ENCODE measurements at regions not wholly inside any gene's neighbourhood (a gene's known extent, or its start where the extent isn't known, plus 50 kb on each side); places are given as distances from the start of the nearest gene placed in this dataset.

- DNase-seq (ENCODE audit: low spot score): no peak
Measured at GRCh38 chr6:115720900-115721299, 339.8 kb downstream of the FRK start.

DNA sequence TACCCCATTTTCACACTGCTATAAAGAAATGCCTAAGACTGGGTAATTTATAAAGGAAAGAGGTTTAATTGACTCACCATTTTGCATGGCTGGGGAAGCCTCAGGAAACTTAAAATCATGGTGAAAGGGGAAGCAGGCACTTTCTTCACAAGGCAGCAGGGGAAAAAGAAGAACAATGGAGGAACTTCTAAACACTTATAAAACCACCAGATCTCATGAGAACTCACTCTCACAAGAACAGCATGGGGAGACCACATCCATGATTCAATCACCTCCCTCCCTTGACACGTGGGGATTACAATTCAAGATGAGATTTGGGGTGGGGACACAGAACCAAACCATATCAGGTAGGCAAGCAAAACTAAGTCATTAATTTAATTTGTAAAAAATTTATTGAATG, 343.2 kb downstream of the FRK start:
- DNase-seq (ENCODE audit: low spot score): no peak

GRCh38 chr6:115717062-115717461, 343.6 kb downstream of the FRK start:
- no peak for DNase-seq (ENCODE audit: low spot score)

- DNase-seq (ENCODE audit: low spot score): peak; percentile 8
Measured at GRCh38 chr6:115712291-115712961, 348.3 kb downstream of the FRK start.

- no peak for DNase-seq (ENCODE audit: low spot score)
Measured at GRCh38 chr6:115708850-115709249, 351.8 kb downstream of the FRK start.

GRCh38 chr6:115706981-115707380, 353.7 kb downstream of the FRK start:
- DNase-seq (ENCODE audit: low spot score): no peak

GRCh38 chr6:115706324-115706723, 354.4 kb downstream of the FRK start:
- no peak for DNase-seq (ENCODE audit: low spot score)

- no peak for DNase-seq (ENCODE audit: low spot score)
Measured at GRCh38 chr6:115704028-115704427, 356.7 kb downstream of the FRK start.

- no peak for DNase-seq (ENCODE audit: low spot score)
Measured at GRCh38 chr6:115691433-115691832, 369.3 kb downstream of the FRK start.

- DNase-seq (ENCODE audit: low spot score): no peak
Measured at GRCh38 chr6:115690854-115691253, 369.8 kb downstream of the FRK start.

DNA sequence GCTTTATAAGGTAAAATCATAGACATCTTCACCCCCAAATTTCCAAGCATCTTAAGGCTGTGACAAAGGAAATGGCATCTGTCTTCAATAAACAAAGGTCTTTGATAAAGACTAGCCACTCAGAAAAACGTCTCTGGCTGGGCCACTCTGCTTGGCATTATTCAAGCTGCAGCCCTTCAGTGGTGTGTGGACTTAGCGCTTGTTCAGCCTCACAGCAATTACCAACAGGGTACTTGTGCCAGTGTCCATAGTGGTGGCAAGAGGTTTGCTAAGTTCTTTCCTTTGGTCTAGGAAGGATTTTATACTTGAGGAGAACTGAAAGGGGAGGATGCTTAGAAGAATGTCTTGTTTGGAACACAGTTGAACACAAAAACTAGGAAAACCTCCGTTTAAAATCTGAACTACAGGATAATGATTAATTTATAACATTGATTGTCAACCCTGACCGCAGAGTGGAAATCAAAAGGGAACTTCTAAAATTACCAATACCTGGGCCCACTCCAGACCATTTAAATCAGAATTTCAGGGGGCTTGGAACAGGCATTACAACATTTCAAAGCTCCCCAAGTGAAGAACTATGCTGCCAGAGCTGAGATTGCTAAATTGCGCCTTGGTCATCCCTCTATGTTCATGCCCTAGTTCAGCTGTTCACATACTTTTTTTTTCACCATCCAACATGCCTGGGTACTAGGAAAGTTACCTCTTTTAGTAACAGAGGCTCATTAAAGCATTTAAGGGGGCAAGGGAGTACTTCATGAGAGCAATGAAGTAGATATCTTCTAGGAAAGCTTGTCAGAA, 378.5 kb downstream of the FRK start:
- no peak for DNase-seq (ENCODE audit: low spot score)

- no peak for DNase-seq (ENCODE audit: low spot score)
Measured at GRCh38 chr6:115680621-115681020, 380.1 kb downstream of the FRK start.

DNA sequence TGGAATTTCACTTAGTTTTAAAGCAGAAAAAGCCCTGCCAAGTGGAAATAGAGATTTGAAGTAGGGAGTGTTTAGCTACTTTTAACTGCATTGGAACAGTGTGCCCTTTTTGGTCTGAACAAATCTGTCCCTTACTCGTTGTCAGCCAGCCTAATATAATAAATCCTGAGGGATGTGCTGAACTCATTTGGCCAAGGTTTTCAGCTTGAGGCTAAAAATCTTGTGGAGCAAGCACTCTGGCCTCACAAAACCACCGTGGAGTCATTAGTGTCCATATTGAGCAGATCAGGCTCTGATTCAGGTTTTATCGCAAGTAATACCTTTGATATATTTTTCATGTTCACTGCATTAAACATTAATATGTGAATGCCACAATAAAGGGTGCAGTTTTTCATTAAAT, 383.5 kb downstream of the FRK start:
- no peak for DNase-seq (ENCODE audit: low spot score)

DNA sequence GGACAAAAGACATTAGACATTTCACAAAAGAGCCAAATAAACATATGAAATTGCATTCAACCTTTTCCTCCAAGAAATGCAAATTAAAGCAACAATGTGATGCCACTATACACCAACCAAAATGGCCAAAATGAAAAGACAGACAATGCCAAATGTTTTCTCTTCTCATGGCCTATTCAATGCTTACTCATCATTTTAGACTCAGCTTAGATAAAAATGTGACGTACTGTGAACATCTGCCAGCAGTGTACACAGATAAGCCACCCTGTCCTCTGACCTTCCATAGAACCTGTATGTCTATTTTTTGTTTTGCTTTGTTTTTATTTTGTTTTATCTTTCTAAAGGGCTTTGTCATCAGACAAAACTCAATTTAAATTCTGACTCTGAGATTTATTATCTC, 385.2 kb downstream of the FRK start:
- no peak for DNase-seq (ENCODE audit: low spot score)

DNA sequence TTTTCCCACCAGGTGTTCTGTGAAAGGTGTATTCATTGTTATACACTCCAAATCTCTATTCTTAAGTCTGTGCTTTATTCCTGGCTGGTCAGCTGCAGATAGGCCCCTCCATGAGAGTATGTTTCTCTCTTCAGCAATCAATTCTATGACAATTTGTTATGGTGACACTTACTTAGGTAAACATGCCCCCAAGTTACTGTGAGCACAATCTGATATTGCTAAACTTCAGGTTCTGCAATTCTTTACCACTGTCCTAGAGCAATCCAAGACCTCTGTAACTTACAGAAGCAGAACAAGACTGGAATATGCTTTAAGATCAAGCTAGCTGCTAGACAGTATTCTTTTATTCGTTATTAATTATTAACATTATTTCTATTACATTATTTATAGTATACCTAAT, 391.9 kb downstream of the FRK start:
- no peak for DNase-seq (ENCODE audit: low spot score)

- no peak for DNase-seq (ENCODE audit: low spot score)
Measured at GRCh38 chr6:115668211-115668610, 392.5 kb downstream of the FRK start.

- no peak for DNase-seq (ENCODE audit: low spot score)
Measured at GRCh38 chr6:115667478-115668026, 393.1 kb downstream of the FRK start.

- DNase-seq (ENCODE audit: low spot score): no peak
Measured at GRCh38 chr6:115666997-115667396, 393.7 kb downstream of the FRK start.

DNA sequence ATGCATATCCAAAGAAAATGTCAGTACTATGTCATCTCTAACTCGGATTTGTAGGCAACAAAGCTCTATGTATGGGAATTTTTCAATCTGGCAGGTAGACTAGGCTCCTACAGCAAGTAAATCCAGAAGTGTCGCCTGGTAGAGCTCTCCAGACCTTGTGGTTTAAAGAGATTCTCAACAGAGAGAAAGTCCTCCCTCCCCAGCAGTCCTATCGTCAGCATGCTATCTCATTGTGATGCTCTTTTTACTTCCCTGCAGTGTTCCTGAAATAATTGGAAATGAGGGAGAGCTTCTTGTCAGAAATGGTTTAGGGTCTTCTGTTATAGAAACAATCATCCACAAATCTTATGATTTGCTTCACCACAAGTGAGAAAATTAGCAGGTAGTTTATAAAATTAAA, 395.4 kb downstream of the FRK start:
- no peak for DNase-seq (ENCODE audit: low spot score)

DNA sequence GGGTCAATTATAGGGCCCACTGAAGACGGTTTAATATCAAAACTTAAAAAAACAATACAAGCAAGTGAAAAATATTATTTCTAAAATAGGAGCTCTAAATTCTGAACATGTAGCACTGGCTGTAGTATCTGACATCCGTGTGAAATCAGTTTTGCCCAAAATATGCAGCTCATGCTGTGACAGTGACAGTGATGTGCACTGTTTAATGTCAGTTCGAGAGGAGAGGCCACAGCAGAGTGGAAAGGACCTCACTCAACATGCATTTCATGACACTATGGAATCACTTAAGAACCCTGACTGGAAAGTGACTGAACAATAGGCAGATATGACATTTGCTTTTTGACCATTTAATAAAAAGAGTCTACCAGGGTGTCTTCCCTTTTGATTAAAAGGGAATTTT, 397.0 kb downstream of the FRK start:
- no peak for DNase-seq (ENCODE audit: low spot score)

GRCh38 chr6:115643762-115644161, 416.9 kb downstream of the FRK start:
- DNase-seq (ENCODE audit: low spot score): no peak

DNA sequence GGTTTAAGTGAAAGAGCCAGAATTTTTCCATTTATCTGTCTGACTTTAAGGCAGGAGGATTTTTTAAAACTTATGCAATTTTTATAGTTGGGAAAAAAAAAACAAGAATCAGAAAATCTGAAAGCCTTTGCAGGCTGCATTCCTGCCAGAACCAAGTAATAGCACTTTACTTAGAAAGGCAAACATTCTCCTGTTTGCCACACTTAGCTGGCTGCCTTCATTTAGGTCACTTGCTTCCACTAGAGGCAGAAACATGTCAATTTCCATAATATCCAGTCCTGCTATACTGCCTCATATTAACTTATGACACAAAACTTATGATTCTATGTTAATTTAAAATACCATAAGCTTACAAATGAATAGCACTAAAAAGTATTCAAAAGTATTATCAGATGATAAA, 425.8 kb downstream of the FRK start:
- no peak for DNase-seq (ENCODE audit: low spot score)

GRCh38 chr6:115634131-115634530, 426.6 kb downstream of the FRK start:
- no peak for DNase-seq (ENCODE audit: low spot score)

Data from Ammon's horn (tissue), 1 donor.